SJSA1 (cell line): ENCODE measurements at regions not wholly inside any gene's neighbourhood (a gene's known extent, or its start where the extent isn't known, plus 50 kb on each side); places are given as distances from the start of the nearest gene placed in this dataset.

Experiments
- DNase-seq, 2 experiments: peaks; one replicate each; pipeline ENCODE4 v3.0.0-alpha.2; 2015 to 2020; ENCODE audit warnings: low spot score in 2 of 2, low read depth in 1 of 2
- H3K27ac ChIP-seq: fragments of 250-450 bp; sonication (Bioruptor Pico); 2 replicates; pipeline ENCODE4 v1.5.1; 2020; ENCODE audit warnings: mild to moderate bottlenecking, moderate library complexity
- H3K27me3 ChIP-seq: fragments of 250-450 bp; sonication (Bioruptor Pico); replicated peaks from 2 replicates; pipeline ENCODE4 v1.5.1; 2020; ENCODE audit warnings: mild to moderate bottlenecking, moderate library complexity
- H3K36me3 ChIP-seq: fragments of 250-450 bp; sonication (Bioruptor Pico); 2 replicates; pipeline ENCODE4 v1.5.1; 2020; ENCODE audit warnings: mild to moderate bottlenecking
- H3K4me1 ChIP-seq: fragments of 250-450 bp; sonication (Bioruptor Pico); replicated peaks from 2 replicates; pipeline ENCODE4 v1.6.1; 2021; ENCODE audit warnings: mild to moderate bottlenecking
- H3K4me3 ChIP-seq: fragments of 250-450 bp; sonication (Bioruptor Pico); 2 replicates; pipeline ENCODE4 v1.5.1; 2020; ENCODE audit warnings: mild to moderate bottlenecking
- H3K9me3 ChIP-seq: fragments of 250-450 bp; sonication (Bioruptor Pico); replicated peaks from 2 replicates; pipeline ENCODE4 v1.5.1; 2020; ENCODE audit warnings: mild to moderate bottlenecking

DNA sequence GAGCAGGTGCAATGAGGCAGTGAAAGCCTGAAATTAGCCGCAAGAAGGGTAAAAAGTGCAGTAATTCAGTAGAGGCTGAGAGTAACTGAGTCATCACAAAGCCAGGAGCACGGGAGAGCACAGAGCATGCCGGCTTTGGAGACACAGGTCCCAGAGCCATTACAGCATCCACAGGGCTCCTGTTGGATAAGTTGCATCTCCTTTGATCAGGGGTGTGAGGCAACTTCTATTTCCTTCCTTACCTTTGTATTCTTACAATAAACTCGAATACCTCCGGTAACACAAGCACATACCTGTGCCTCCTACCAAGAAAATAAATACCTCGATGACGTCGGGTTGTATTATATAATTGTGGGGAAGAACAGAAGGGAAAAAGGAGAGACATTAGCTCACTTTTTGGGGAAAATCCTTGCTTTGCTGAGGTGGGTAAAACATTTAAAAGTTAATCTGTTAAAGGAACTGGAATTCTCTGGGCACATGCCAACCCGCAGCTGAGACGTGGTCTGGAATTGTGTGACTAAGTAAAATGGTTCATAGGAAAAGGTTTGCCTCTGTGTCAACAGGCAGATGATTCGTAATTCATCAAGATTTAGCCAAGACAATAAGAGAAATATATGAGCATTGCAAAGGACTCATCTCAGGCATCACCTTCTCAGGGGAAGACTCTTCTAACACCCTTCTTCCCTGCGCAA is 360.7 kb upstream of the ZFP64 start:
- no peak overlapping the region for H3K27ac ChIP-seq
- H3K36me3 ChIP-seq, result no peaks in the 10 kb centered on the region
- DNase-seq, result peak; percentile 61 to 69
- no peaks in the 10 kb centered on the region for H3K27me3 ChIP-seq
- H3K9me3 ChIP-seq, result no peaks in the 10 kb centered on the region
- no peak overlapping the region for H3K4me3 ChIP-seq
- peaks cover 13% of the 10 kb centered on the region for H3K4me1 ChIP-seq

DNA sequence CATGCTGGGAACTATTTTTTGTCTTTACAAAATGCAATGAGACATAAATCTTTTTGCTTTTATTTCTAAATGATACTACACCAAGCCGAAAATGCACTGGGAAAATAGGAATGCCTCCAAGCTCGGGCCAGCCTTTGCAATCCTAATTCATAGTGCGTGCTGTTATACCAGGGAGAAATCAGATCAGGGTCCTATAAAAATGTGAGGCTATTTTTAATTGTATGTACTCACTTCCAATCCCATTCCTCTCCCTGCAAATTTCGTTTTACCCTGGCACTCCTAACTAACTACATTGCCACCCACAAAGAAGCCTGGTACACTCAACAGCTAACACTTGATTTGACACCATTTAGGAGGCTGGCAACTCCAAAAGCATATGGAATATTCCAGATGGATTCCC is 350.6 kb upstream of the ZFP64 start:
- Histone ChIP-seq H3K27me3 (no peaks in the 10 kb centered on the region), H3K4me3 (no peak overlapping the region), H3K36me3 (no peaks in the 10 kb centered on the region), H3K9me3 (peaks cover 4% of the 10 kb centered on the region; the same call in 1 of the 2 replicates), H3K27ac (no peak overlapping the region), H3K4me1 (no peaks in the 10 kb centered on the region)
- DNase-seq, result no peak

DNA sequence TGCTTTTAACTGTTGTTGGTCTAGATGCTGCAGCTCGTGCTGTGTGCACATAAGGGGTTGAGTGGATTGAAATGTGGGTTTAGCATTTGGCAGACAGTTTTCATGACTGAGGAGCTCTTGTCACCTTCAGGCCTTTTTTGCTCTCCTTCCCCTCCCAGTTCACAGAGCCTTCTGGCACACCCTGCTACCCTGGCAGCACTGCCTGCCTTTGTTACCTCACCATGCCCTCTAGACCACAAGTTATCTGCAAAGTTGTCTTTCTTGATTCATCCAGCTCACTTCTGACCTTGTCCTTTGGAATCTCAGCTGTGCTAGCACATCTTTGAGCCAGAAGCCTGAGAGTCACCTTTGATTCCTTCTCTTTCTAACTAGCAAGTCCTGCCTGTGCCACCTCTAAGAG is 348.9 kb upstream of the ZFP64 start:
- Histone ChIP-seq H3K27me3 (no peaks in the 10 kb centered on the region), H3K9me3 (peaks cover 4% of the 10 kb centered on the region; the same call in 1 of the 2 replicates), H3K27ac (no peak overlapping the region), H3K36me3 (no peaks in the 10 kb centered on the region), H3K4me3 (no peak overlapping the region), H3K4me1 (peaks cover 6% of the 10 kb centered on the region; the same call in 1 of the 2 replicates)
- no peak for DNase-seq

DNA sequence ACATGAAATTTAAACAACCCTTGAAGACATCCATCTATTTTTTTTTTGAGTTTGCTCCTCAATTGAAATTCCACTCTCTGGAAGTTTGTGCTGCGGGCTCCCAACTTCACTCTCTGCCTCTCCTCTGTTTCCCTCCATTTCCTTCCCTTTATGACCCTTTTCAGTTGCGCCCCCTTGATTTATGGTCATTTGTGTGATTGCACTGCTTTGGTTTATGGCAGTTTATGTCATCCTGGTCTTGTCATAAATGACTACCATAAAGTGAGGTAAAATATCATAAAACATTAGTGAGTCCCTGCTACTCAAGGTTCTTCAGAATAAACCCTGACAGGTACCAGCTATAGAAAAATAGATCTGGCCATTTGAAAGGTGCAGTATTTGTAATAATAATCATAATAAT is 348.3 kb upstream of the ZFP64 start:
- Histone ChIP-seq H3K27me3 (no peaks in the 10 kb centered on the region), H3K4me1 (peaks cover 6% of the 10 kb centered on the region; the same call in 1 of the 2 replicates), H3K36me3 (no peaks in the 10 kb centered on the region), H3K4me3 (no peak overlapping the region), H3K9me3 (peaks cover 4% of the 10 kb centered on the region; the same call in 1 of the 2 replicates), H3K27ac (no peak overlapping the region)
- no peak for DNase-seq

DNA sequence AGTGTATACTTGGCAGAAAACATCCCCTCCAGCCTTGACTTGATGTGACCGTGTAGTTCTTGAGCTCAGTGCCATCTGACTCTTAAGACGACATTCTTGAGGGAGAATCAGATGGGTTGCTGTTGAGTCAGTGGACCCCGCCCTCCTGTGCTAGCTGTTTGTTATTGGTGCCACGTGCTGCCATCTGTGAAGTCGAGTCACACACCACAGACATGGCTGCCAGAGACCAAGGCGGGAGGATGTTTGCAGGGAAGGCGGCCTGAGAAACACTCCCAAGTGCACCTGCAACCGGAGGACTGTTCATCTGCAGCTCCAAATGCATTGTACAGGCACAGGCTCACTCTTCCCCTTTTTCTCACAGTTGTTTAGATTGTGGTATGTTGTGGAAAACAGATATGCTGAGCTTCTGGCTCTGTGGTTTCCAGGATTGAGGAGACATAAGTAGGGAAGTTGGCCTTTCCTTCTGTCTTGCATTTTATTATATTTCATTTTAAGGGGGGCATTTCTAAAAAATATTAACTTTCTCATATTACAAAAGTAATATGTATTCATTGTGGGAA is 345.3 kb upstream of the ZFP64 start:
- H3K4me1 ChIP-seq, result peaks cover 6% of the 10 kb centered on the region; the same call in 1 of the 2 replicates
- H3K4me3 ChIP-seq, result no peak overlapping the region
- H3K27ac ChIP-seq, result no peak overlapping the region
- H3K9me3 ChIP-seq, result no peaks in the 10 kb centered on the region
- H3K27me3 ChIP-seq, result no peaks in the 10 kb centered on the region
- H3K36me3 ChIP-seq, result no peaks in the 10 kb centered on the region
- no peak for DNase-seq

DNA sequence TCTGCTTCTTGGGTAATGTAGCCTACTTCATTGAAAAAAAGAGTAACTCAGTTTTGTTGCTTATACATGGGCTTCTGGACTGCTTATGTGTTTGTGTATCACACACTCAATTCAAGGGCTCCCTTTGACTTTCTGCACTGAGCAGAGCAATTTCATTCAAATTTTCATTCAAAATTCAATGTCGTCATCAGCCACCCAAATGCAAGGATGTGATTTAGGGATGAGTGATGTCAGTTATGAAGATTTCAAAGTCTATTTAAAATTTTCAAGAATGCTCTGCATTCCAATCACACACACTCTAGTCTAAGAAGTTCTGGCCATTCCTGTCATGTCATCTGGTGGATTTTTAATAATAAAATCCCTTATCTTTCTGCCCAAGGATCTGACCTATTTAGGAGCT is 344.5 kb upstream of the ZFP64 start:
- Histone ChIP-seq H3K36me3 (no peaks in the 10 kb centered on the region), H3K4me3 (no peak overlapping the region), H3K27ac (no peak overlapping the region), H3K4me1 (peaks cover 6% of the 10 kb centered on the region; the same call in 1 of the 2 replicates), H3K27me3 (no peaks in the 10 kb centered on the region), H3K9me3 (no peaks in the 10 kb centered on the region)
- DNase-seq, result no peak

DNA sequence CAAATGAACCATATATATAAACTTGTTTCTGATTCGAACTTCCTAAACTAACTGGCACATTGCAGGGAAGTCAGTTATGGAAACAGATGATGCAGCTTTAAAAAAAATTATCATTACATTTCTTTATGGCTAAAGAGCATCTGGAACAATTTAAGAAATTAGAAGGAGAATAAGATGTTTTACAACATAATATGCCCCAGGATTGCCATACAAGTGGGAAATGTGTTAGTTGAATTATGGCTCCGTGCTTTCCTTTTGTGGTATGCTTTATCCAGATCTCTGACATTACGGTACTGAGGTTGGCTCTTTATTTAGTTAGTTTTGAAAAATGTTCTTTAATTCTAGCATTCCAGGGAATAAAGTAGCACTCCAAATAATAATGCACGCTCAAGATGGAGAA is 343.0 kb upstream of the ZFP64 start:
- Histone ChIP-seq H3K27ac (no peak overlapping the region), H3K27me3 (no peaks in the 10 kb centered on the region), H3K36me3 (no peaks in the 10 kb centered on the region), H3K9me3 (no peaks in the 10 kb centered on the region), H3K4me1 (peaks cover 18% of the 10 kb centered on the region), H3K4me3 (no peak overlapping the region)
- DNase-seq, result no peak

DNA sequence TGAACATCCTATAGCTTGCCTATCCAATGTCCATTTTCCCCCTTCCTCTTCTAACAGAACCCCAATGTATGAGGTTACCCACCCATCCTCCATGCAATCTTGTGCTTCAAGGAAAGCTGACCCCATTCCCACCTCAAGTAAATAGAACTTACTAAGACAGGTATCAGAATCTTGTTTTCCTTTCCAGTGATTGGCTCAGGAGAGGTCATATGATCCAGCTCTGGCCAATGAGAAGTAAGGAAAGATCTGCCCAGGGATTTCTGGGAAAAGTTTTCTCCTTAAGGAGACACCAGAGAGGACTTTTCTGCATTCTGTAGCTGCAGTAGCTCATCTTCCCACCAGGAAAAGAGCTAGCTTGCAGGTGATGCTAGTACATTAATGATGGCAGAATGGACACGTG is 341.8 kb upstream of the ZFP64 start:
- Histone ChIP-seq H3K4me1 (peaks cover 27% of the 10 kb centered on the region), H3K9me3 (no peaks in the 10 kb centered on the region), H3K27ac (no peak overlapping the region), H3K4me3 (no peak overlapping the region), H3K27me3 (no peaks in the 10 kb centered on the region), H3K36me3 (no peaks in the 10 kb centered on the region)
- no peak for DNase-seq

DNA sequence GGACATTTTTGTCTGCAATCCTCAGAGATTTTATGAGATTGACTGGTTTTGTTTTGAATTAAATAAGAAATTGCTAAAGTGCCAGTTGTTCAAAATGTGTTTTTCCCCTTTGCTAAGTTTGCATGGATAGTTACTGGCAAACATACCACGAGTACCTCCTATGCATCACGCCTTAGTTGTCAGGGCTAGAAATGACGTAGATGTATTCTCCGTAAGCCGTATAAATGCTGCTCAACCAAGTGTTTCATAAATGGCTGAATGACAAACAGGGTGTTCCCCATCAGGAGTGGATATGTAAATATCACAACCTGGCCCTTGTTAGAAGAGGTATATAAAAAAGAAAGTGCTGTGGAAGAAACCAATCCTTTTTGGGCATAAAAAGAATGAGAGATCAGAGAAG is 341.1 kb upstream of the ZFP64 start:
- Histone ChIP-seq H3K27me3 (no peaks in the 10 kb centered on the region), H3K27ac (no peak overlapping the region), H3K36me3 (no peaks in the 10 kb centered on the region), H3K4me3 (no peak overlapping the region), H3K4me1 (peaks cover 27% of the 10 kb centered on the region), H3K9me3 (no peaks in the 10 kb centered on the region)
- DNase-seq, result no peak

DNA sequence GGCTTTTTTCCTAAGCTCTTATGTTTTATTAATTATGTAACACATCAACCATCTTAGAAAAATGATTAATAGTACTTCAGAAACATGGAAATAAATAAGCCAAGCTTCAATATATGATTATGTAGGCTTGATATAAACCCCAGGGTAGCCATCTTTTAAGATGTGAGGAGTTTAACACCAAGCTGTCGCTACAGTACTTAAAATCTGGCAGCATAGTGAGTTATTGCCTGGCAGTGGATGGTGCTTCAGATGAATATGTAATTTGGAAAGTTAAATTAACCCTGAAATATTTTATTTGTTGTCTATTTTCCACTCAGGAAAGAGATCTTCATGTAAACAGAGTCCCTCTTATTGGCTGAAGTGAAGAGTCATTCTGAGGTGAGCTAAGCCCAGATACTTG is 339.0 kb upstream of the ZFP64 start:
- Histone ChIP-seq H3K27ac (peak overlapping the region; percentile 60), H3K36me3 (no peaks in the 10 kb centered on the region)
- DNase-seq, result no peak

DNA sequence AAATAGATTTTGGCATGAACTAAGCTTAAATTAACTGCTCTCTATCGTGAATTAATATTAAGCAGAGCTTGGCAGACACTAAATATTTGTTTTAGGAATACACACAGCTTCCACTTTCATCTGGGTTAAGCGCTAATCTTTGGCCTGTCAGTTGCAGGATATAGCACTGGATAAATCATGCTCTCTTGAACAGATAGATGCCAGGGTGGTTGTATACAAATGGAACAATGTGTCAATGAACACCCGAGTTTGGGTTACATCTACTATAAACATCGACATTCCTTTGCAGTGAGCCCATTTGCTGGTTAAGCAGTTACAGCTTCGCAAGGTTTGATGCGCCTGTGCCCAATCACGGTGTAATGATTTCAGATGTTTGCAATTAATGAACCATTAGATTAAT is 338.2 kb upstream of the ZFP64 start:
- peak; percentile 66 to 75 for DNase-seq
- Histone ChIP-seq H3K9me3 (no peaks in the 10 kb centered on the region), H3K4me1 (peaks cover 25% of the 10 kb centered on the region), H3K27ac (peak overlapping the region; percentile 60), H3K36me3 (no peaks in the 10 kb centered on the region), H3K27me3 (no peaks in the 10 kb centered on the region), H3K4me3 (no peak overlapping the region)

More for the DNA sequence above, 339.0 kb upstream of the ZFP64 start:
- no peaks in the 10 kb centered on the region for H3K9me3 ChIP-seq
- H3K4me3 ChIP-seq, result no peak overlapping the region
- H3K4me1 ChIP-seq, result peaks cover 21% of the 10 kb centered on the region
- H3K27me3 ChIP-seq, result no peaks in the 10 kb centered on the region

DNA sequence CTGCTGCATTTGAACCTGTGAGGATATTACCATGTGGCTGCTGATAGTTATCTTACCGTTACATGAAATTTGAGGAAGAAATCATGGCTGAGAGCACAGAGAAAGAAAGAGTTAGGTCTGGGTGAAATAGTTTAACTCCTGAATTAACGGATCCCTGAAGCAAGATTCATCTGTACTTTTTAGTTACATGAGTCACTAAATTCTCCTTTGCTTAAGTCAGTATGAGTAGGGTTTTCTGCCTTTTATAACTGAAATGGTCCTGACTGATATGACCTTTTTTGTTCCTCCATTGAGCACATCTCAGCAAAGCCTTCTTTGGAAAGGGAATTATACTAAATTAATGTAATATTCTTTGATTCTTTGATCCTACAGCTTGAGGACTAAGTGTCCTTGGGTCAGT is 333.3 kb upstream of the ZFP64 start:
- DNase-seq, result no peak

DNA sequence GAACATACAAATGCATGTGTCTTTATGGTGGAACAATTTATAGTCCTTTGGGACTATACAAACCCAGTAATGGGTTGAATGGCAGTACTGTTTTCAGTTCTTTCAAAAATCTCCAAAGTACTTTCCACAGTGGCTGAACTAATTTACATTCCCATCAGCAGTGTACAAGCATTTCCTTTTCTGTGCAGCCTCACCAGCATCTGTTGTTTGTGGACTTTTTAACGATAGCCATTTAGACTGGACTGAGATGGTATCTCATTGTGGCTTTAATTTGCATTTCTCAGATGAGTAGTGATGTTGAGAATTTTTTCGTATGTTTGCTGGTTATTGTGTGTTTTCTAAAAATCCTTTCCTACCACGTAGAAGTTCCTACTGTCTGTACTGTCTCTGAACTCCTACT is 327.2 kb upstream of the ZFP64 start:
- Histone ChIP-seq H3K9me3 (peaks cover 10% of the 10 kb centered on the region), H3K27ac (no peak overlapping the region), H3K4me1 (no peaks in the 10 kb centered on the region), H3K36me3 (no peaks in the 10 kb centered on the region), H3K27me3 (no peaks in the 10 kb centered on the region), H3K4me3 (no peak overlapping the region)
- DNase-seq, result no peak

More for the DNA sequence above, 333.3 kb upstream of the ZFP64 start:
- peaks cover 21% of the 10 kb centered on the region for H3K4me1 ChIP-seq
- H3K4me3 ChIP-seq, result no peak overlapping the region
- H3K27ac ChIP-seq, result peak overlapping the region; percentile 19; the same call in 1 of the 2 replicates
- H3K36me3 ChIP-seq, result no peaks in the 10 kb centered on the region
- H3K9me3 ChIP-seq, result peaks cover 8% of the 10 kb centered on the region
- no peaks in the 10 kb centered on the region for H3K27me3 ChIP-seq

DNA sequence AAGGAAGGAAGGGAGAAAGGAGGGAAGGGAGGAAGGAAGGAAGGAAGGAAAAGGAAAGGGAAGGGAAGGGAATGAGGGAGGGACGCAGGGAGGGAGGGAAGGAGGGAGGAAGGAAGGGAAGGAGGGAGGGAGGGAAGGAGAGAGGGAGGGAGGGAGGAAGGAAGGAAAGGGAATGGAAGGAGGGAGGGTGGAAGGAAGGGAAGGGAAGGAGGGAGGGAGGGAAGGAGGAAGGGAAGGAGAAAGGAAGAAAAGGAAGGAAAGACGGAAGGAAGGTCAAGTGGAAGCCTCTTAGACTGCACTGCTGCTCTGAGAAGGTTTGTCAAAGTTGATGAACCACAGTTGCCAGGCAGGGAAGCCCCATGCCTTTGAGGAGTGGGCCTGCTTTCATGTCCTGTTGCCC is 324.3 kb upstream of the ZFP64 start:
- no peak overlapping the region for H3K4me3 ChIP-seq

More for the DNA sequence above, 324.3 kb upstream of the ZFP64 start:
- Histone ChIP-seq H3K9me3 (peaks cover 6% of the 10 kb centered on the region), H3K27ac (no peak overlapping the region), H3K4me1 (no peaks in the 10 kb centered on the region), H3K36me3 (no peaks in the 10 kb centered on the region), H3K27me3 (no peaks in the 10 kb centered on the region)
- no peak for DNase-seq
